AG09319 (cell line): ENCODE measurements at regions not wholly inside any gene's neighbourhood (a gene's known extent, or its start where the extent isn't known, plus 50 kb on each side); places are given as distances from the start of the nearest gene placed in this dataset.

ENCODE experiments used
- DNase-seq: peaks from one replicate; pipeline ENCODE4 v3.0.0-alpha.2; 2010; ENCODE audit warnings: low read depth; ENCODE audit errors: extremely low read depth
- CTCF ChIP-seq: IDR thresholded peaks from 2 replicates; pipeline ENCODE4 v1.5.1; 2011; ENCODE audit warnings: low read depth, mild to moderate bottlenecking, inconsistent platforms, low read length, moderate library complexity

- TF ChIP-seq CTCF, result no peak
- no peak for DNase-seq
Observed at GRCh38 chr4:8775121-8775520, 96.5 kb downstream of the HMX1 start.

DNA sequence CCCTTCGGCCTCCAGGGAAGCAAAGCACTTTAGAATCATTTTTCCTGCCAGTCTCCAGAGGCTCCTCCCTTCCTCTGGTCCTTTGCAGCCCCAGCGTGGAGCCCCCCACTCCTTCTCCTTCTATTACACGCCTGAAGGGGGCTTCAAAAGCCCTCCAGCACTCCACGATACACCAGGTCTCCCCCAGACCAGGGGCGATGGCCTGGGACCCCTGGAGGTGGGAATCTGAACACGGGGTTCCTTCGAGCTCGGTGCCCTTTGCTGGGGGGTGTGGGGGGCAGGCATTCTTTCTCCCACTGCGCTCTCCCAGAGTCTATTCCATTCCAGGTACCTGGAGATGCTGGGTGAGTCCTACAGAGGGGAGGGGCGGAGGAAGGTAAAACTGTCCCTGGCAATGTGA, 97.6 kb downstream of the HMX1 start:
- TF ChIP-seq CTCF, result no peak
- DNase-seq, result no peak

- DNase-seq, result no peak
- TF ChIP-seq CTCF, result no peak
Observed at GRCh38 chr4:8773124-8773931, 98.3 kb downstream of the HMX1 start.

DNA sequence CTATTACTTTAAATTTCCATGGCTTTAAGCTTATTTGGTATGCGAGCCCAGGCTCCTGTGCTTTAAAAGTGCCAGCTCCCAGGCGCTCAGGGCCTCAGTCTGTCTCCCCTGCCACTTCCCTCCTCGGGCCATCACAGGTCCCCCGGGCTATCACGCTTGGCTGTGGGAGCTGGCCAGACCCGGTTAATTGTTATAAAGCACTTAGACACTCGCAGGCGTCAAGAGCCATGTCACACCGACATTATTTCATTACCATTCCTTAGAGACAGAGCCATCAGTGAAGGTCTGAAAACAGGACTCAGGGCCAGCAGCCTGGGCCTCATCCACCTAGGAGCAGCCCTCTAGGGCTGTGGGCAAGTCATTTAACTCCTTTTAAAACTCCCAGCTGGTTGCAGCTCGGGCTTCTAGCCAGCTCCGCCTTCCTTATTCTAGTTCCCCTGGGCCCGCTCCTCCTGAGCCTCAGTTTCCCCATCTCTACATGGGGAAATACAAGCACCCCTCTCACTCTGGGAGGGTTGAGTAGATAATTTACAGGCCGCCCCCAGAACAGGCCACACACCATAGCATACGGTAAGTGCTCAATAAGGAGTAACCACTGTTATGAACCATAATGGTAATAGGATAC, 99.0 kb downstream of the HMX1 start:
- DNase-seq, result no peak
- TF ChIP-seq CTCF, result no peak

DNA sequence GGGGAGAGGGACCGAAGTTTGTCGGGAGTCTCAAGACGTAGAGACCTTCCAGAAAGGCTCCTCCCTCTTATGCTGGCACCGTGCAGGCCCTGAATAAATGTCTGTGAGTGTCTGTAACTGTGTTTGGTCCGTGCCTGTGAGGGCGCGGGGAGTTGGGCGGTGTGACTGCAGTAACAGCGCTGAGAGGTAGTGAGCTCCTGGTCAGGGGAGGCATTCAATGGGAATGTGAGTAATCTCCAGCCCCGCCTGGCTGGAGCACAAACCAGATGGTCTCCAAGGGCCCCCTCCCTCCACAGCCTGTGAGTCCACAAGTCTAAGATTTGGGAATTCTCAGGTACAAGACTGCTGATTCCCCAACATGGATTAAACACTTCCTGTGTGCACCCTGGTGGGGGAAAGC, 100.0 kb downstream of the HMX1 start:
- DNase-seq, result no peak
- no peak for TF ChIP-seq CTCF

GRCh38 chr4:8771258-8771590, 100.4 kb downstream of the HMX1 start:
- TF ChIP-seq CTCF, result no peak
- no peak for DNase-seq

DNA sequence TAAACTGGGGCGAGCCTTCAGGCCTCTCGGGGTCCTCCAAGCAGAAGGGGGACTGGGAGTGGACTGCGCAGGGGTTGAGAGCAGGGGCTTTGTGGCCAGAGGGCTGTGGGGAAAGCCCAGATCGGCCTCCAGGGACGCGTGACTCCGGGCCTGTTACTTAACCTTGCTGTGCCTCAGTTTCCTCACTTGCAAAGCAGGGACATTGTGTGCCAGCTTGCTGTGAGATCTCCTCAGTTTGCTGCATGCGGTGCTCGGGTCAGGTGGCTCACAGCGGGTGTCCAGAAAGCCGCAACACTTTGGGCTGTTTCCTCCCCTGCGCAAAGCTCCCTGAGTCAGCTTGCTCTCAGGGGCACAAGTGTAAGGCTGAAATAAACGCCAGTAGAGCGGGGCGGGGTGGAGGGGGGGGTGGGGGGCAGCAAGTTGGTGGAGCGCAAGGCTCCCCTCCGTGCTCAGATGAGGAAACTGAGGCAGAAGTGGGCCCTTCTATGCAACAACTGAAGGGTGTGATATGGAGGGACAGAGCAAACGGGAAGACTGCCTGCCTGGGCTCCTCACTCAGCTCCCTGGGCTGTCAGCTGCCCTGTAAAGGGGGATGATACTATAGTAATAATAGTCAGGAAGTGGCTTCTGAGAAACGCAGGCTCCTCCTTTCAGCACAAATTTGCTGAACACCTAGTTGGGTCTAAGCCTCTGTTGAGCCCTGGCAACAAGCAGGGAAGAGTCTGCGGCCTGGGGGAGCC, 101.0 kb downstream of the HMX1 start:
- no peak for TF ChIP-seq CTCF
- DNase-seq, result no peak
